Thoracic aorta (tissue), 2 donors: ENCODE measurements at regions not wholly inside any gene's neighbourhood (a gene's known extent, or its start where the extent isn't known, plus 50 kb on each side); places are given as distances from the start of the nearest gene placed in this dataset.

Experiments
- ATAC-seq: fragments of 150-250 bp; one replicate; pipeline ENCODE4 v1.8.0; 2017; ENCODE audit warnings: low read depth; ENCODE audit not compliant: insufficient number of reproducible peaks, low FRiP score
- DNase-seq: peaks from one replicate; pipeline ENCODE4 v3.0.0-alpha.2; 2020; ENCODE audit warnings: low spot score
- H3K27ac ChIP-seq, 2 donors: fragments of 200-600 bp; sonication (generic); 1 replicate in 1 of 2; 2 replicates in 1 of 2; pipeline ENCODE4 v1.5.1; 2016; ENCODE audit warnings: mild to moderate bottlenecking in 2 of 2, moderate library complexity in 2 of 2
- H3K27me3 ChIP-seq: fragments of 200-600 bp; sonication (generic); replicated peaks from 2 replicates; pipeline ENCODE4 v1.6.0; 2016; ENCODE audit warnings: mild to moderate bottlenecking; ENCODE audit not compliant: insufficient read depth
- H3K36me3 ChIP-seq: fragments of 200-600 bp; sonication (generic); one replicate; pipeline ENCODE4 v1.5.1; 2016
- H3K4me1 ChIP-seq, 2 donors: fragments of 200-600 bp; sonication (generic); 1 replicate in 1 of 2; 2 replicates in 1 of 2; pipeline versions ENCODE4 v1.5.1 to v1.6.0; 2016; ENCODE audit warnings: low read depth in 2 of 2, mild to moderate bottlenecking in 1 of 2; ENCODE audit not compliant: control insufficient read depth in 1 of 2
- H3K4me3 ChIP-seq: fragments of 200-600 bp; sonication (generic); 2 replicates; pipeline ENCODE4 v1.5.1; 2016; ENCODE audit warnings: mild to moderate bottlenecking
- H3K9me3 ChIP-seq: fragments of 200-600 bp; sonication (generic); 2 replicates; pipeline ENCODE4 v1.5.1; 2016
- CTCF ChIP-seq: fragments of 200-600 bp; sonication (generic); IDR thresholded peaks from one replicate; pipeline ENCODE4 v1.5.1; 2019; ENCODE audit warnings: antibody characterized with exemption

GRCh38 chr9:81772144-81772543, 82.8 kb upstream of the TLE1 start:
- no peaks in the 10 kb centered on the region for H3K9me3 ChIP-seq
- no peak overlapping the region for H3K27ac ChIP-seq
- no peaks in the 10 kb centered on the region for H3K36me3 ChIP-seq
- TF ChIP-seq CTCF: no peak
- ATAC-seq (no peak), DNase-seq (no peak)
- no peaks in the 10 kb centered on the region for H3K27me3 ChIP-seq
- H3K4me1 ChIP-seq: peaks cover 4 to 5% of the 10 kb centered on the region in 2 donors
- H3K4me3 ChIP-seq: no peak overlapping the region

GRCh38 chr9:81776390-81776789, 87.0 kb upstream of the TLE1 start:
- Histone ChIP-seq H3K9me3 (no peaks in the 10 kb centered on the region), H3K36me3 (no peaks in the 10 kb centered on the region), H3K4me3 (no peak overlapping the region), H3K27ac (no peak overlapping the region), H3K4me1 (peaks cover 8% of the 10 kb centered on the region in 2 donors), H3K27me3 (no peaks in the 10 kb centered on the region)
- no peak for DNase-seq
- TF ChIP-seq CTCF: no peak
- no peak for ATAC-seq

GRCh38 chr9:81776834-81777233, 87.5 kb upstream of the TLE1 start:
- ATAC-seq (no peak), DNase-seq (no peak)
- Histone ChIP-seq H3K9me3 (no peaks in the 10 kb centered on the region), H3K27ac (no peak overlapping the region), H3K36me3 (no peaks in the 10 kb centered on the region), H3K4me1 (peaks cover 8% of the 10 kb centered on the region in 2 donors), H3K27me3 (no peaks in the 10 kb centered on the region), H3K4me3 (no peak overlapping the region)
- TF ChIP-seq CTCF: no peak

GRCh38 chr9:81777482-81777881, 88.1 kb upstream of the TLE1 start:
- no peak for ATAC-seq
- Histone ChIP-seq H3K27me3 (no peaks in the 10 kb centered on the region), H3K36me3 (no peaks in the 10 kb centered on the region), H3K4me1 (peaks cover 8% of the 10 kb centered on the region in 2 donors), H3K9me3 (no peaks in the 10 kb centered on the region), H3K4me3 (peak overlapping the region; percentile 57), H3K27ac (peak overlapping the region; percentile 49 to 67)
- TF ChIP-seq CTCF: no peak
- DNase-seq: no peak

- no peak for DNase-seq
- Histone ChIP-seq H3K9me3 (no peaks in the 10 kb centered on the region), H3K36me3 (no peaks in the 10 kb centered on the region), H3K27me3 (no peaks in the 10 kb centered on the region), H3K4me3 (no peak overlapping the region), H3K27ac (no peak overlapping the region), H3K4me1 (peaks cover under 1 to 2% of the 10 kb centered on the region in 2 donors)
- no peak for ATAC-seq
- no peak for TF ChIP-seq CTCF
Measured at GRCh38 chr9:81782313-81782995, 93.1 kb upstream of the TLE1 start.
